K562 (cell line): ENCODE measurements at regions not wholly inside any gene's neighbourhood (a gene's known extent, or its start where the extent isn't known, plus 50 kb on each side); places are given as distances from the start of the nearest gene placed in this dataset.

Source experiments
- ATAC-seq: fragments of 200-7000 bp; cut with Tn5 transposase; 3 replicates; pipeline ENCODE4 v1.9.1; 2020; ENCODE audit warnings: moderate library complexity
- BruUV-seq: library from RNA; stranded (reverse); fragments of 400-500 nt; replicated peaks from 2 replicates; lab custom pipeline; 2021; lab: Mats Ljungman, UMichigan
- CTCF ChIA-PET: fragments of 300-600 bp; formaldehyde crosslinking; extraction: SDS; loops from one replicate; lab custom pipeline; 2021; ENCODE audit warnings: low intra/inter-chr PET ratio; lab: Yijun Ruan, JAX
- POLR2A ChIA-PET: fragments of 300-600, 350-650 bp; sonication (Branson Sonifier 250); formaldehyde crosslinking; extraction: SDS; loops from one replicate; lab custom pipeline; 2021; ENCODE audit warnings: antibody characterized with exemption, inconsistent platforms; lab: Yijun Ruan, JAX
- DNase-seq, 4 experiments: peaks; one replicate each; pipeline versions ENCODE4 v3.0.0 to v3.0.0-alpha.2; 2011 to 2018; ENCODE audit warnings: low spot score in 3 of 4, mixed read lengths in 3 of 4; ENCODE audit errors: extremely low read depth in 1 of 4
- FAIRE-seq: peaks from 2 replicates; lab custom pipeline; 2011; peaks lifted over from hg19 to GRCh38; lab: Jason Lieb, UNC
- H2AFZ ChIP-seq: 2 replicates; pipeline ENCODE4 v1.6.0; 2011; ENCODE audit warnings: low read depth, low read length, control low read depth, inconsistent platforms
- H3K27ac ChIP-seq: fragments of 200-600 bp; 3 replicates; pipeline ENCODE4 v1.8.0; 2011; ENCODE audit warnings: low read depth, mild to moderate bottlenecking, control low read depth, inconsistent platforms, low read length, moderate library complexity, mixed read lengths; ENCODE audit errors: extremely low read depth
- H3K27me3 ChIP-seq, 2 experiments: fragments of 300-600 bp in 1 of 2; 2 replicates in 1 of 2; 3 replicates in 1 of 2; pipeline versions ENCODE4 v1.6.0 to v1.8.0; 2011; ENCODE audit warnings: inconsistent platforms in 2 of 2, low read length in 2 of 2, mild to moderate bottlenecking in 1 of 2, mixed read lengths in 1 of 2, moderate library complexity in 1 of 2; ENCODE audit not compliant: control insufficient read depth in 2 of 2, insufficient read depth in 2 of 2
- H3K36me3 ChIP-seq: fragments of 300-600 bp; 3 replicates; pipeline ENCODE4 v1.8.0; 2011; ENCODE audit warnings: mild to moderate bottlenecking, low read length, inconsistent platforms; ENCODE audit not compliant: control insufficient read depth, insufficient read depth
- H3K4me1 ChIP-seq, 2 experiments: fragments of 200-600 bp in 1 of 2; replicated peaks in 1 of 2; 2 replicates in 1 of 2; 3 replicates in 1 of 2; pipeline versions ENCODE4 v1.5.1 to v1.8.0; 2011; ENCODE audit warnings: inconsistent platforms in 2 of 2, low read length in 2 of 2, mild to moderate bottlenecking in 1 of 2, mixed read lengths in 1 of 2, moderate library complexity in 1 of 2; ENCODE audit not compliant: control insufficient read depth in 2 of 2, insufficient read depth in 2 of 2
- H3K4me2 ChIP-seq: 2 replicates; pipeline ENCODE4 v1.6.1; 2011; ENCODE audit warnings: low read length, control low read depth, inconsistent platforms, mixed read lengths; ENCODE audit not compliant: insufficient read depth
- H3K4me3 ChIP-seq: fragments of 200-600 bp; sonication (generic), shearing (Covaris generic); 2 replicates; pipeline ENCODE4 v1.5.1; 2016; ENCODE audit warnings: control low read depth, inconsistent platforms
- H3K79me2 ChIP-seq: fragments of 200-600 bp; 3 replicates; pipeline ENCODE4 v1.8.0; 2011; ENCODE audit warnings: low read length, inconsistent platforms; ENCODE audit not compliant: control insufficient read depth, insufficient read depth
- H3K9ac ChIP-seq, 2 experiments: 2 replicates each; pipeline versions ENCODE4 v1.6.0 to v1.6.1; 2011; ENCODE audit warnings: low read depth in 2 of 2, low read length in 2 of 2, control low read depth in 1 of 2, inconsistent platforms in 1 of 2, mild to moderate bottlenecking in 1 of 2, mixed read lengths in 1 of 2; ENCODE audit not compliant: insufficient read depth in 1 of 2
- H3K9me1 ChIP-seq: one replicate; pipeline ENCODE4 v1.6.0; 2011; ENCODE audit warnings: inconsistent platforms, mild to moderate bottlenecking, low read length, moderate library complexity; ENCODE audit not compliant: control insufficient read depth, insufficient read depth
- H3K9me3 ChIP-seq: replicated peaks from 2 replicates; pipeline ENCODE4 v1.5.1; 2011; ENCODE audit warnings: low read depth, low read length, inconsistent platforms; ENCODE audit not compliant: control insufficient read depth, insufficient read depth
- H4K20me1 ChIP-seq: replicated peaks from 2 replicates; pipeline ENCODE4 v1.6.1; 2011; ENCODE audit warnings: low read length, inconsistent platforms, mixed read lengths; ENCODE audit not compliant: control insufficient read depth, insufficient read depth
- DDX20 ChIP-seq: fragments of 450-650 bp; IDR thresholded peaks from 2 replicates; pipeline ENCODE4 v1.6.1; 2016; ENCODE audit warnings: missing genetic modification characterization, low read depth, mild to moderate bottlenecking, missing compliant biosample characterization, moderate library complexity
- ETS2 ChIP-seq: IDR thresholded peaks from 2 replicates; pipeline ENCODE4 v1.6.1; 2016; ENCODE audit warnings: borderline replicate concordance, missing genetic modification characterization, mild to moderate bottlenecking, moderate library complexity, missing compliant biosample characterization; ENCODE audit not compliant: poor library complexity, severe bottlenecking
- GATAD2B ChIP-seq: fragments of 450-650 bp; IDR thresholded peaks from 2 replicates; pipeline ENCODE4 v1.6.1; 2017; ENCODE audit warnings: mild to moderate bottlenecking, borderline replicate concordance
- MAFK ChIP-seq: IDR thresholded peaks from 2 replicates; pipeline ENCODE4 v1.6.1; 2011; ENCODE audit warnings: low read length, improper control_type of control experiment
- MEF2D ChIP-seq: conservative IDR thresholded peaks from 2 replicates; pipeline ENCODE4 v1.6.1; 2016; ENCODE audit warnings: low read depth, missing genetic modification characterization, missing compliant biosample characterization
- PHB2 ChIP-seq: fragments of 450-650 bp; IDR thresholded peaks from 2 replicates; pipeline ENCODE4 v1.6.1; 2017; ENCODE audit warnings: low read depth
- POLR3A ChIP-seq: IDR thresholded peaks from 2 replicates; pipeline ENCODE4 v1.6.1; 2011; ENCODE audit warnings: borderline replicate concordance, mild to moderate bottlenecking, moderate library complexity; ENCODE audit not compliant: insufficient read length, insufficient read depth; ENCODE audit errors: extremely low read depth
- TAF1 ChIP-seq: IDR thresholded peaks from 2 replicates; pipeline ENCODE4 v1.6.1; 2011; ENCODE audit warnings: mild to moderate bottlenecking, low read length, moderate library complexity; ENCODE audit not compliant: insufficient read depth, control insufficient read depth, severe bottlenecking; ENCODE audit errors: extremely low read depth
- ZNF395 ChIP-seq: fragments of 200-800 bp; sonication (Bioruptor generic); IDR thresholded peaks from 2 replicates; pipeline ENCODE4 v1.6.1; 2017; ENCODE audit warnings: missing genetic modification characterization, missing compliant biosample characterization
- WGBS: fragments of 100-300 bp; shearing (Covaris generic); methylation state at CpG from one replicate; pipeline ENCODE4 v1.1.6; 2016; ENCODE audit warnings: low coverage, mixed read lengths; ENCODE audit not compliant: insufficient coverage; ENCODE audit errors: missing lambda C conversion rate; 5-methylcytosine and 5-hydroxymethylcytosine counted together
- in situ Hi-C: fragments of 300-500 bp; cut with MboI; formaldehyde crosslinking; loops from 4 replicates; pipeline ENCODE4 v1.15.0; 2018; ENCODE audit warnings: inconsistent platforms, mixed read lengths
- intact Hi-C: fragments of 100-400 bp; cut with micrococcal nuclease; formaldehyde crosslinking; loops from 2 replicates; pipeline ENCODE4 v1.14.2; 2022
- TF ChIP-seq, protein P1 (sequence below): fragments of 250-450 bp; sonication (Bioruptor Pico); IDR thresholded peaks from 2 replicates; pipeline ENCODE4 v1.4.0; 2020; ENCODE audit warnings: mild to moderate bottlenecking, moderate library complexity, borderline replicate concordance
- TF ChIP-seq, protein P2 (sequence below): fragments of 150-350 bp; IDR thresholded peaks from 2 replicates; pipeline ENCODE4 v1.6.1; 2014; ENCODE audit warnings: low read depth, mild to moderate bottlenecking, low read length, borderline replicate concordance
- TF ChIP-seq, protein P3 (sequence below), 2 experiments: IDR thresholded peaks; 2 replicates each; pipeline ENCODE4 v1.6.1; 2012; ENCODE audit warnings: improper control_type of control experiment in 2 of 2, low read depth in 2 of 2, low read length in 2 of 2, borderline replicate concordance in 1 of 2

DNA sequence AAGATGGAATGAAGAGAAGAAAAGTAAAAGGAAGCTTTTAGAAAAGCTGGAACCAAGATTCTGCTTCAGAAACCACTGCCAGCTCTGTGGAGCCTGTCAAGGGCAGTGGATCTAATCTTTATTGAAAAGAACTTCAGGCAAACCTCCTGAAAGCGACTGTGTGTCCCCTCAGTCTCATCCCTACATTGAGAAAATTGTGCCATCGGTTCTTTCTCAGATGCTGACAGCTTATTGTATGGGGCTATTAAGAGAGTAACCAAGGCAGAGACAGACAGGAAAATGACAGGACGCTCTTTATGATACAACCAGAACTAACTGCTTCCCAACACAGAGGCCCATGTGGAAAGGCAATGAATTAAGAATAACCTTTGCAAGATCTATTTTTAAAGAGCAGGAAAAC, 763.2 kb upstream of the CHAC2 start:
- H3K27ac ChIP-seq = no peak overlapping the region
- ATAC-seq (no peak), FAIRE-seq (no peak), DNase-seq (no peak)
- H3K9me3 ChIP-seq = no peaks in the 10 kb centered on the region
- H3K27me3 ChIP-seq = no peaks in the 10 kb centered on the region
- no peaks in the 10 kb centered on the region for H3K79me2 ChIP-seq
- H3K9ac ChIP-seq = no peak overlapping the region
- no peaks in the 10 kb centered on the region for H3K4me1 ChIP-seq
- no peaks in the 10 kb centered on the region for H4K20me1 ChIP-seq
- no peaks in the 10 kb centered on the region for H3K9me1 ChIP-seq
- BruUV-seq = no TSS peak
- H3K36me3 ChIP-seq = no peaks in the 10 kb centered on the region
- intact Hi-C loops = no loop called here
- CTCF ChIA-PET = no interaction called here
- H2AFZ ChIP-seq = no peak overlapping the region
- POLR2A ChIA-PET = interaction anchor here (1.1 kb wide), 1 partner anchor 11 kb away, joined by 3 read pairs; no protein-coding TSS in a partner anchor
- 0% methylated on average over 3 of the region's 3 CpGs for WGBS
- in situ Hi-C loops = no loop called here
- H3K4me3 ChIP-seq = no peak overlapping the region
- H3K4me2 ChIP-seq = no peak overlapping the region
- TF ChIP-seq DDX20 (tag) (no peak), TAF1 (no peak), PHB2 (no peak), POLR3A (no peak), GATAD2B (no peak), MEF2D (tag) (no peak), ZNF395 (no peak), MAFK (no peak), ETS2 (tag) (no peak)
- TF ChIP-seq, protein P1, sequence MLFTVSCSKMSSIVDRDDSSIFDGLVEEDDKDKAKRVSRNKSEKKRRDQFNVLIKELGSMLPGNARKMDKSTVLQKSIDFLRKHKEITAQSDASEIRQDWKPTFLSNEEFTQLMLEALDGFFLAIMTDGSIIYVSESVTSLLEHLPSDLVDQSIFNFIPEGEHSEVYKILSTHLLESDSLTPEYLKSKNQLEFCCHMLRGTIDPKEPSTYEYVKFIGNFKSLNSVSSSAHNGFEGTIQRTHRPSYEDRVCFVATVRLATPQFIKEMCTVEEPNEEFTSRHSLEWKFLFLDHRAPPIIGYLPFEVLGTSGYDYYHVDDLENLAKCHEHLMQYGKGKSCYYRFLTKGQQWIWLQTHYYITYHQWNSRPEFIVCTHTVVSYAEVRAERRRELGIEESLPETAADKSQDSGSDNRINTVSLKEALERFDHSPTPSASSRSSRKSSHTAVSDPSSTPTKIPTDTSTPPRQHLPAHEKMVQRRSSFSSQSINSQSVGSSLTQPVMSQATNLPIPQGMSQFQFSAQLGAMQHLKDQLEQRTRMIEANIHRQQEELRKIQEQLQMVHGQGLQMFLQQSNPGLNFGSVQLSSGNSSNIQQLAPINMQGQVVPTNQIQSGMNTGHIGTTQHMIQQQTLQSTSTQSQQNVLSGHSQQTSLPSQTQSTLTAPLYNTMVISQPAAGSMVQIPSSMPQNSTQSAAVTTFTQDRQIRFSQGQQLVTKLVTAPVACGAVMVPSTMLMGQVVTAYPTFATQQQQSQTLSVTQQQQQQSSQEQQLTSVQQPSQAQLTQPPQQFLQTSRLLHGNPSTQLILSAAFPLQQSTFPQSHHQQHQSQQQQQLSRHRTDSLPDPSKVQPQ (CRISPR knock-in tag) = no peak
- TF ChIP-seq, protein P2, sequence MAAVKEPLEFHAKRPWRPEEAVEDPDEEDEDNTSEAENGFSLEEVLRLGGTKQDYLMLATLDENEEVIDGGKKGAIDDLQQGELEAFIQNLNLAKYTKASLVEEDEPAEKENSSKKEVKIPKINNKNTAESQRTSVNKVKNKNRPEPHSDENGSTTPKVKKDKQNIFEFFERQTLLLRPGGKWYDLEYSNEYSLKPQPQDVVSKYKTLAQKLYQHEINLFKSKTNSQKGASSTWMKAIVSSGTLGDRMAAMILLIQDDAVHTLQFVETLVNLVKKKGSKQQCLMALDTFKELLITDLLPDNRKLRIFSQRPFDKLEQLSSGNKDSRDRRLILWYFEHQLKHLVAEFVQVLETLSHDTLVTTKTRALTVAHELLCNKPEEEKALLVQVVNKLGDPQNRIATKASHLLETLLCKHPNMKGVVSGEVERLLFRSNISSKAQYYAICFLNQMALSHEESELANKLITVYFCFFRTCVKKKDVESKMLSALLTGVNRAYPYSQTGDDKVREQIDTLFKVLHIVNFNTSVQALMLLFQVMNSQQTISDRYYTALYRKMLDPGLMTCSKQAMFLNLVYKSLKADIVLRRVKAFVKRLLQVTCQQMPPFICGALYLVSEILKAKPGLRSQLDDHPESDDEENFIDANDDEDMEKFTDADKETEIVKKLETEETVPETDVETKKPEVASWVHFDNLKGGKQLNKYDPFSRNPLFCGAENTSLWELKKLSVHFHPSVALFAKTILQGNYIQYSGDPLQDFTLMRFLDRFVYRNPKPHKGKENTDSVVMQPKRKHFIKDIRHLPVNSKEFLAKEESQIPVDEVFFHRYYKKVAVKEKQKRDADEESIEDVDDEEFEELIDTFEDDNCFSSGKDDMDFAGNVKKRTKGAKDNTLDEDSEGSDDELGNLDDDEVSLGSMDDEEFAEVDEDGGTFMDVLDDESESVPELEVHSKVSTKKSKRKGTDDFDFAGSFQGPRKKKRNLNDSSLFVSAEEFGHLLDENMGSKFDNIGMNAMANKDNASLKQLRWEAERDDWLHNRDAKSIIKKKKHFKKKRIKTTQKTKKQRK = no peak
- TF ChIP-seq, protein P3, sequence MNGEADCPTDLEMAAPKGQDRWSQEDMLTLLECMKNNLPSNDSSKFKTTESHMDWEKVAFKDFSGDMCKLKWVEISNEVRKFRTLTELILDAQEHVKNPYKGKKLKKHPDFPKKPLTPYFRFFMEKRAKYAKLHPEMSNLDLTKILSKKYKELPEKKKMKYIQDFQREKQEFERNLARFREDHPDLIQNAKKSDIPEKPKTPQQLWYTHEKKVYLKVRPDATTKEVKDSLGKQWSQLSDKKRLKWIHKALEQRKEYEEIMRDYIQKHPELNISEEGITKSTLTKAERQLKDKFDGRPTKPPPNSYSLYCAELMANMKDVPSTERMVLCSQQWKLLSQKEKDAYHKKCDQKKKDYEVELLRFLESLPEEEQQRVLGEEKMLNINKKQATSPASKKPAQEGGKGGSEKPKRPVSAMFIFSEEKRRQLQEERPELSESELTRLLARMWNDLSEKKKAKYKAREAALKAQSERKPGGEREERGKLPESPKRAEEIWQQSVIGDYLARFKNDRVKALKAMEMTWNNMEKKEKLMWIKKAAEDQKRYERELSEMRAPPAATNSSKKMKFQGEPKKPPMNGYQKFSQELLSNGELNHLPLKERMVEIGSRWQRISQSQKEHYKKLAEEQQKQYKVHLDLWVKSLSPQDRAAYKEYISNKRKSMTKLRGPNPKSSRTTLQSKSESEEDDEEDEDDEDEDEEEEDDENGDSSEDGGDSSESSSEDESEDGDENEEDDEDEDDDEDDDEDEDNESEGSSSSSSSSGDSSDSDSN (IDR thresholded peaks at IDR 0.05; ENCODE audit: borderline replicate concordance in 1 of 2, low read depth in 2 of 2, low read length in 2 of 2) = no peak
